Activated CD8-positive, alpha-beta memory T cell treated with anti-CD3 and anti-CD28 coated beads for 48 hours (primary cell): ENCODE measurements at regions not wholly inside any gene's neighbourhood (a gene's known extent, or its start where the extent isn't known, plus 50 kb on each side); places are given as distances from the start of the nearest gene placed in this dataset.
"Not testable (repeated sequence)": the region's sequence is repeated elsewhere in the genome, so short reads cannot be mapped to it uniquely, and the experiment has no call there.

ENCODE experiments used
- DNase-seq, 3 experiments: peaks; one replicate each; pipeline ENCODE4 v3.0.0-alpha.2; 2020; ENCODE audit warnings: low read depth in 2 of 3, low spot score in 2 of 3

- DNase-seq = no peak
These were observed 326.4 kb upstream of the KIF2B start for GRCh38 chr17:53496356-53496755.

- no peak for DNase-seq
These were observed 330.2 kb upstream of the KIF2B start for GRCh38 chr17:53492532-53492931.

- DNase-seq = no peak
These were observed 332.2 kb upstream of the KIF2B start for GRCh38 chr17:53490447-53490968.

- no peak for DNase-seq
These were observed 339.0 kb upstream of the KIF2B start for GRCh38 chr17:53483704-53484103.

GRCh38 chr17:53475002-53475401 is 347.7 kb upstream of the KIF2B start:
- DNase-seq = no peak

GRCh38 chr17:53472586-53472985 is 350.1 kb upstream of the KIF2B start:
- DNase-seq = no peak

GRCh38 chr17:53471514-53471913 is 351.2 kb upstream of the KIF2B start:
- DNase-seq = no peak

GRCh38 chr17:53470626-53471025 is 352.1 kb upstream of the KIF2B start:
- no peak for DNase-seq

GRCh38 chr17:53466733-53467132 is 356.0 kb upstream of the KIF2B start:
- no peak for DNase-seq

- DNase-seq = not testable (repeated sequence)
These were observed 358.3 kb upstream of the KIF2B start for GRCh38 chr17:53464396-53464795.

- no peak for DNase-seq
These were observed 359.4 kb upstream of the KIF2B start for GRCh38 chr17:53463363-53463762.

- DNase-seq = no peak
These were observed 360.3 kb upstream of the KIF2B start for GRCh38 chr17:53462393-53462811.

- DNase-seq = not testable (repeated sequence)
These were observed 366.8 kb upstream of the KIF2B start for GRCh38 chr17:53455943-53456342.

- no peak for DNase-seq
These were observed 368.4 kb upstream of the KIF2B start for GRCh38 chr17:53454337-53454736.

- no peak for DNase-seq
These were observed 373.4 kb upstream of the KIF2B start for GRCh38 chr17:53449324-53449723.

GRCh38 chr17:53428913-53429312 is 393.8 kb upstream of the KIF2B start:
- no peak for DNase-seq

GRCh38 chr17:53426505-53426904 is 396.2 kb upstream of the KIF2B start:
- DNase-seq = no peak

- no peak for DNase-seq
These were observed 402.6 kb upstream of the KIF2B start for GRCh38 chr17:53420035-53420641.

GRCh38 chr17:53409588-53409987 is 413.1 kb upstream of the KIF2B start:
- DNase-seq = no peak

- DNase-seq = no peak
These were observed 415.8 kb upstream of the KIF2B start for GRCh38 chr17:53406907-53407306.

- no peak for DNase-seq
These were observed 431.5 kb upstream of the KIF2B start for GRCh38 chr17:53391197-53391596.

- no peak for DNase-seq
These were observed 432.2 kb upstream of the KIF2B start for GRCh38 chr17:53390575-53390974.

GRCh38 chr17:53387745-53388144 is 435.0 kb upstream of the KIF2B start:
- DNase-seq = no peak
